Activated T-cell treated with anti-CD3 and anti-CD28 coated beads, Interleukin-2, amount 50 U/mL, for 24 hours (primary cell): ENCODE measurements at regions not wholly inside any gene's neighbourhood (a gene's known extent, or its start where the extent isn't known, plus 50 kb on each side); places are given as distances from the start of the nearest gene placed in this dataset.
"Not testable (repeated sequence)": the region's sequence is repeated elsewhere in the genome, so short reads cannot be mapped to it uniquely, and the experiment has no call there.

Experiments used
- DNase-seq: peaks from one replicate; pipeline ENCODE4 v3.0.0-alpha.2; 2020
- H3K27ac Mint-ChIP-seq: 2 replicates; pipeline ENCODE4 v1.8.0; 2020; ENCODE audit warnings: mild to moderate bottlenecking, mixed read lengths
- H3K27me3 Mint-ChIP-seq: 2 replicates; pipeline ENCODE4 v1.8.0; 2020; ENCODE audit warnings: mixed read lengths
- H3K36me3 Mint-ChIP-seq: 2 replicates; pipeline ENCODE4 v1.8.0; 2020; ENCODE audit warnings: low read depth, mixed read lengths
- H3K4me1 Mint-ChIP-seq: 2 replicates; pipeline ENCODE4 v1.8.0; 2020; ENCODE audit warnings: low read depth, mixed read lengths
- H3K4me3 Mint-ChIP-seq: 2 replicates; pipeline ENCODE4 v1.8.0; 2020; ENCODE audit warnings: mild to moderate bottlenecking, moderate library complexity, mixed read lengths
- H3K9me3 Mint-ChIP-seq: 2 replicates; pipeline ENCODE4 v1.8.0; 2020; ENCODE audit warnings: mixed read lengths

DNA sequence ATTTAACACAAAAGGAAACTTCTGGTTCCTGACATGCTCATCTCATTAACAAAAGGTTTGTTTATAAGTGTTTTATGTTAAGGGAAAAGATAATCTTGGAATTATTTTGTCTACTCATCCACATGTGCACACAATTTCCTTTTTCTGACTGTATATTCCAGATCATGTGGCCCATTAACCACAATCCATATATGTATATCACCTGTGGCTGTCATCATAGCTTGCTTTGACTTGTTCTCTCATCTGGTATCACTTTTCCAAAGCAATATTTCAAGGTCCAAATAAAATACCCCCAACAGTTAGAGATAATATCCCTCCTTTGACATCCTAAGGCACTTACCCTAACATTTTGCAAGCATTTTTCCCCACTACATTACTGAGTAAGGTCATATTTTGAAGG, 856.1 kb downstream of the CDH11 start:
- H3K4me1 Mint-ChIP-seq: no peaks in the 10 kb centered on the region
- no peak overlapping the region for H3K4me3 Mint-ChIP-seq
- no peak overlapping the region for H3K27ac Mint-ChIP-seq
- no peaks in the 10 kb centered on the region for H3K27me3 Mint-ChIP-seq
- no peaks in the 10 kb centered on the region for H3K36me3 Mint-ChIP-seq
- no peak for DNase-seq
- H3K9me3 Mint-ChIP-seq: peaks cover 36% of the 10 kb centered on the region

DNA sequence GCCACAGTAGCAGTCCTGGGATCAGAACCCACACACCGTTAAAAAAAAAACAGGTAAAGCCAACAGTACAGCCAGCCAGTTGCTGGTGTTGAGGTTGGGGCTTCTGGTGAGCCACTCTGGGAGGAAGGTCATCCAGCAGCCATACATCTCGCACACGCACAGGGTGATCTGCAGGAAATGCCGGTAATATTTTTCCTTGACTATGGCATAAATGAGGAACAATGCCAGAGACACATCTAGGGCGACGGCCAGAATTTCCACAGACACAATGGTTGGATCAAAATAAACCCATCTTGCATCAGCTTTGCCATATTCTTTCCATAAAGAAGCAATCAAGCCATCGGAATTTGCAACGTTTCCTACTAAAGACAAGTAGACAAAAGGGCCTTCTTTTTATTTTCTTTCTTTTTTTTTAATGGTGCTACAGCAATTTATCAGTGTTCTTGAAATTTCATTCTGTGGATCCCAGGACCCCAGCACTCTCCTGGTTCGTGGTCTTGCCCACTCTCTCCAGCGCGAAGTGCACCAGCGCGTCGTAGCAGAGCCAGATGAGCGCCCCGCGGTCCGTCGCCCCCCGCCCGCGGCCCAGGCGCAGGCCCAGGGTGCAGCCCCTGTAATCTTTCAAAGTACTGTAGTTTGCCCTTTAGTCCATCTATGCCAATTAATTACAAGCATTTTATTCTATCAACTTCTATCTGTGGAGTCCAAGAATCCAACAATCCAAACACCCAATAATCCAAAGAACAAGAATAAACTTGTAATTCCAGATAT, 861.0 kb downstream of the CDH11 start:
- not testable (repeated sequence) for H3K4me1 Mint-ChIP-seq, DNase-seq, H3K27ac Mint-ChIP-seq, H3K27me3 Mint-ChIP-seq, H3K36me3 Mint-ChIP-seq, H3K4me3 Mint-ChIP-seq
- H3K9me3 Mint-ChIP-seq: peaks cover 31% of the 10 kb centered on the region

DNA sequence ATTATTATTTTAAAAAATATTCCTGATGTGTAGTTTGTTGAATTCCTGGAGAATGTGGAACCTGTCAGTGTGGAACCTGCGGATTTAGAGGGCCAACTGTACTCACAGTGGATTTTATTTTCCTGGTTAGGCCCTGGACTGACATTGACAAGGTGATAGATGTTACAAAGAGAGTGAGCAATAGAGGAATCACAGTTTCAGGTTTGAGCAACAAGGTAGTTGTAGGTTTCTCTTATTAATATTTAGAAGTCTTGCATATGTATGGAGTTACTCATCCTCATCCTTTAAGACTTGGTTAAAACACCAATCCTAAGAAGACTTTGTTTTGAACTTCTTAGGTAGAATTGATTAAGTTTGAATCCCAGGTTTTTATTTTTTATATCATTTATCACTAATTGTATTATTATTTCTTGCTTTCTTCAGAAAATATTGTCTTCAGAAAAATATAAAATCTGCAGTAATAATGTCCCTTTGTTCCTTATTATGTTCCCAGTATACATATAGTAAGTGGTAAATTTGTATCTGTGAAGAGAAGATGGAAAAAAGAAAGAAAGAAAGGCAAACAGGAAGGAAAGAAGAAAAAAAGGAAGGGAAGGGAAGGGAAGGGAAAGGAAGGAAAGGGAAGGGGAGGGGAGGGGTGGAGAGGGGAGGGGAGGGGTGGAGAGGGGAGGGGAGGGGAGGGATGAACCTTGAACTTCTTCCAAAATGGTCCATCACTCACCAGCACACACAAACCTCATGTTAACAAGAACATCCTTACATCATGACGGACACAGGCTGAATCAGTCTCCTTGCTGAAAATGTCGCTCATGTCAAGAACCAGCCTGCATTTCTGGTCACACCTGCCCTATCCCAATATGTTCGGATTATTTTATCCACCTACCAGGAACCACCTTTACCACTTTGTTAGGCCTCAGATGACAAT, 867.2 kb downstream of the CDH11 start:
- no peak overlapping the region for H3K27ac Mint-ChIP-seq
- DNase-seq: no peak
- H3K36me3 Mint-ChIP-seq: no peaks in the 10 kb centered on the region
- no peak overlapping the region for H3K4me3 Mint-ChIP-seq
- H3K9me3 Mint-ChIP-seq: peaks cover 22% of the 10 kb centered on the region
- no peaks in the 10 kb centered on the region for H3K27me3 Mint-ChIP-seq
- H3K4me1 Mint-ChIP-seq: no peaks in the 10 kb centered on the region

DNA sequence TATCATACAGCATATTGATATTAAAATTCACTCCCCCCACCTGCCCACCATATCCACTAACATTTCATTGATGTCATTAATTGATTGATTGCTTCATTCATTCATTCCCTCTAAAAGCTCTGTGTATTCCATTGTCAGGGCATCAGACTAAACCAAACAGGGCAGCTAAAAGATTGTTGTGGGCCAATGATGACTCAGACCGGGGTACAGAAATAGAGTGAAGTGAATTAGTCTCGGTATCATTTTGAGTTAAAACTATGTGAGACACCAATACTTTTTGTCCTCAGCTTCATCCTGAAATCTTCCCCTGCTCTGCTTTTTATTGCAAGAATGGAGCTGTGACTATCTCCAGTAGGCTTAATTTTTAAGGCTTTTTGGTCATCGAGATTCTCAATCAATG, 868.3 kb downstream of the CDH11 start:
- Mint-ChIP-seq H3K4me1 (no peaks in the 10 kb centered on the region), H3K27me3 (no peaks in the 10 kb centered on the region), H3K4me3 (no peak overlapping the region), H3K36me3 (no peaks in the 10 kb centered on the region), H3K27ac (no peak overlapping the region), H3K9me3 (peaks cover 17% of the 10 kb centered on the region)
- DNase-seq: no peak

DNA sequence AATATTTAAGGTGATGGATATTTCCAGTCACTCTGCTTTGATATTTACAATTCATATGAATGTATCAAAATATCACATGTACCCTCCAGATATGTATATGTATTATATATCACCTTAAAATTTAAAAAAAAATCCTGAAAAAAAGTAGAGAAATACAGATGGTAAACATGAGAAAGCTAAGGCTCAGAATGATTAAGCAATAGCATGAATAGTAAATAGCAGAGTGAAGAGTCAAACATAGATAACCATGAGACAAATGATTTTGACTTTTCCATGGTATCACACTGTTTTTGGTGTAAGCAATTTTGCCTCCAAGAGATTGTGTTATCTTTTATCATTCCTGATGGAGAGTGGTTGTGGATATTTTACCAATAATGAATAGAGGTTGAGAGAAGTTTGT, 868.8 kb downstream of the CDH11 start:
- H3K36me3 Mint-ChIP-seq: no peaks in the 10 kb centered on the region
- no peak overlapping the region for H3K4me3 Mint-ChIP-seq
- no peak overlapping the region for H3K27ac Mint-ChIP-seq
- DNase-seq: no peak
- no peaks in the 10 kb centered on the region for H3K4me1 Mint-ChIP-seq
- H3K9me3 Mint-ChIP-seq: peaks cover 14% of the 10 kb centered on the region
- H3K27me3 Mint-ChIP-seq: no peaks in the 10 kb centered on the region

DNA sequence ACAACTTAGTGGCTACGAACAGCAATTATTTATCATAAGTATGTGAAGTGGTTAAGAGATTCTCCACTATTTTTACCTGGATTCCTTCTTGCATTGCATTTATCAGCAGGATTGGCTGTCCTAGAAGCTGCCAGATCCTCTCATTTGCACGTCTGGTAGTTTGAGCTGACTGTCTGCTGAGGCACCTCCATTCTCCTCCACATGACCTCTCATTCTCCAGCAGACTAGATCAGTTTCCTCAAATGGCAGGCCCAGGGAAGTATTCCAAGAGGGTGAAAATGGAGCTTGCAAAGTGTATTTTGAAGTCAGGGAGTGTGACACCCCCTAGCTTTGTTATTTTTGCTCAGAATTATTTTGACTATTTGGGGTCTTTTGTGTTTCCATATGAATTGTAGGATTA, 870.1 kb downstream of the CDH11 start:
- Mint-ChIP-seq H3K27me3 (no peaks in the 10 kb centered on the region), H3K36me3 (no peaks in the 10 kb centered on the region), H3K9me3 (peaks cover 17% of the 10 kb centered on the region), H3K4me1 (no peaks in the 10 kb centered on the region), H3K4me3 (no peak overlapping the region), H3K27ac (no peak overlapping the region)
- DNase-seq: no peak

DNA sequence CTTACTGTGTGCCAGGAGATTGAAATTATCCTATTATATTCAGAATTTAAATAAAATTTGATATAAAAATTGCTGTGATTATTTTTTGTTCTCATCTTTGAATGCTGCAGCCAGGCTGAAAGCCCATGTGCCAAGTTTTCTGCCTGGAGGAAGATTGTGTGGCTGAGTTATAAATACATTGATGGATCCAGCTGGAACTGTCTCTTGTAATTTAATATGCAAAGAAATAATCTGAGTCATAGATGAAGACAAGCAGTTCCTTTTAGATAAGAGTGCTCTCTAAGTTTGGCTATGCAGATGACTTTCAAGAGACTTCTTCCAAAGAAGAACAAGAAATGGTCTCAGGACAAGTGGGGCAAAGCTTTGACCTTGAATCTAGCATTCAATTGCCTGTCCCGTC, 871.0 kb downstream of the CDH11 start:
- Mint-ChIP-seq H3K27ac (no peak overlapping the region), H3K4me3 (no peak overlapping the region), H3K27me3 (no peaks in the 10 kb centered on the region), H3K36me3 (no peaks in the 10 kb centered on the region), H3K4me1 (no peaks in the 10 kb centered on the region), H3K9me3 (peaks cover 20% of the 10 kb centered on the region)
- no peak for DNase-seq

DNA sequence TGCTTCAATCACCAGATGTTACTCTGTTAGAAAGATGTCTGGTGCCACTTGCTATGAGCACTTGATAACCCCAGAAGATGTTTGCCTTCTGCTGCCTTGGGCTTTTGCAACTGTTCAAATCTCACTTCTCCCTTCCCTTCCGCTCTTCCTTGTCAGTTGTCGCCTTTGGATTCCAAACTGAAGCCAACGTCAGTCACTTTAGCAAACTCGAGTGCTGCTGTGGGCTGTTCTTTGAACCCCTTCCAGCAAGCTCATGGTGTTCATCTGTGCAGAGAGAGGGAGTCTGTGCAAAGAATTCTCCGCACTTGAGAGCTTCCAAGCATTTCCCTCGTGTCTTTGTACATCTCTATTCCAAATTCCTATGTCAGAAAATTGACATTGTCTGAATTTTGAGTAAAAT, 879.4 kb downstream of the CDH11 start:
- DNase-seq: no peak
- Mint-ChIP-seq H3K27ac (no peak overlapping the region), H3K4me1 (no peaks in the 10 kb centered on the region), H3K9me3 (peaks cover 30% of the 10 kb centered on the region), H3K4me3 (no peak overlapping the region), H3K36me3 (no peaks in the 10 kb centered on the region), H3K27me3 (no peaks in the 10 kb centered on the region)

DNA sequence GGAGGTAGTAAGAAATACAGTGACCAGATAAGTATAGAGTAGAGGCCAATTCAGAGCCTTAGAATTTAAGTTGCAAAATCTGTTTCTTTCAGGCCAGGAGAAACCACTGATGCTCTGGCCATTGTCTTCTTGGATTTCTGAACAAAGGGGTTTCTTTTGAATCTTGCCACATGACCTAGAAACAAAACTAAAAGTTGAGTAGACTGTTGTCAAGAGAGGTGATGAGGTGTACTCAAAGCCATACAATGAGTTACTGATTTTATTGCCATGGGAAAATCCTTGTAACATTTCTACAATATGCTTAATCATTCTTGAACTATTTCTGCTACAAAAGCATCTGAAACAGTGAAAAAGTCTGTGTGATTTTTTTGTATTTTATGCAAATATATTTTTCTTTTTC, 881.3 kb downstream of the CDH11 start:
- H3K4me3 Mint-ChIP-seq: no peak overlapping the region
- DNase-seq: no peak

DNA sequence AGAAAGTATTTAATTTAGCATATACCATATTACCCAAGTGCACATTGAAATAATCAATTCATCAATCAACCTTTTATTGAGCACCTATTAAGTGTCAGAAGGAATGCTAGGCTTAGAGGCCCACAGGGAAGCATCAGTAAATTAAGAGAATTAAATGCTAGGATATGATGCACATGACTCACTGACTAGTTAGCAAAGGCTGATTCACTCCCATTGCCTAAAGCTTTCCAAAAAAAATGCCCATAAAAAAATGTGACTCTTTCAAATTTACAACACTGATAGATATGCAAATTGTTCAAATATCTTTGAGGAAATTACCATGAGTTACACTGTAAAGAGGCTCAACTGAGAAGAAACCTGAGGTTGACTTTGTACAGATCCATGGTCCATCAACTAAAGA, 883.3 kb downstream of the CDH11 start:
- Mint-ChIP-seq H3K4me3 (no peak overlapping the region), H3K4me1 (no peaks in the 10 kb centered on the region), H3K27ac (no peak overlapping the region), H3K9me3 (peaks cover 21% of the 10 kb centered on the region), H3K27me3 (no peaks in the 10 kb centered on the region), H3K36me3 (no peaks in the 10 kb centered on the region)
- no peak for DNase-seq

More for the DNA sequence above, 881.3 kb downstream of the CDH11 start:
- H3K27ac Mint-ChIP-seq: no peak overlapping the region
- no peaks in the 10 kb centered on the region for H3K27me3 Mint-ChIP-seq
- peaks cover 26% of the 10 kb centered on the region for H3K9me3 Mint-ChIP-seq
- no peaks in the 10 kb centered on the region for H3K36me3 Mint-ChIP-seq
- no peaks in the 10 kb centered on the region for H3K4me1 Mint-ChIP-seq

DNA sequence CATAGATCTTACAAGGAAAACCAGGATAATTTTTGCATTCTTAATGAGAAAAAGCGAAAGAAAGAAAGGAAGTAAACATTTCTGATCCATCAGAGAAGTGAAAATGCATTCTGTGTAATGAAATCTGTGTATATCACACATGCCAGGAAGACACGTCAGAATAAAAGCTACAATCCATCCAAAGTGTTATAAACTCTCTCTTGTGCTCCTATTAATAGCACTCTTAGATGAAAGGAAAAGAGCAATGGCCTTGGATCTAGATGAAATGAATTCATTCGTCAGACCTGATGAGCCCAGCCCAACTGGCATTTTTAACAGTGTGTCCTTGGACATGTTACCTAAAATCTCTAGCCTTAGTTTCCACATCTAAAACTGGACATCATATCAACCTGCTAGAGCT, 885.5 kb downstream of the CDH11 start:
- no peak overlapping the region for H3K4me3 Mint-ChIP-seq
- H3K4me1 Mint-ChIP-seq: no peaks in the 10 kb centered on the region
- peaks cover 18% of the 10 kb centered on the region for H3K9me3 Mint-ChIP-seq
- no peaks in the 10 kb centered on the region for H3K36me3 Mint-ChIP-seq
- no peak overlapping the region for H3K27ac Mint-ChIP-seq
- DNase-seq: no peak
- H3K27me3 Mint-ChIP-seq: no peaks in the 10 kb centered on the region

DNA sequence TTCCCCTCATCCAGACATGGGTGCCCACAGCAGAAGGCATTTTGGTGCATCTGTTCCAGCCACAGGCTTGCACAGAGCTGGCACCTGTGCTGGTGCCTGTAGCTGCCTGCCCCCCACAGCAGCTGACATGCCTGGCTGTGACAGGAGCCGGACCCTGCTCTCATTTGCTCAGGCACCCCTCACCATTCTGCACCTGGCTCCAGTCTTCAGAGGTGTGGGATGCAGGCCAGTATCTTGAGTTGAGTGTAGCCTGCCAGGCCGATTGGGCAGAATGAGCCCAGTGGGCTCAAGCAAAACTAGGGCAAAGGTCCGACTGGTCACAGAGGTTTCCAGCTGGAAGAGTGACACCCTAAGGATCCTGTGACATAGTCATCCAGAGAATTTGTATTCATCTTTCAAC, 887.7 kb downstream of the CDH11 start:
- H3K27ac Mint-ChIP-seq: no peak overlapping the region
- H3K27me3 Mint-ChIP-seq: no peaks in the 10 kb centered on the region
- peaks cover 15% of the 10 kb centered on the region for H3K9me3 Mint-ChIP-seq
- no peaks in the 10 kb centered on the region for H3K36me3 Mint-ChIP-seq
- no peak for DNase-seq
- H3K4me3 Mint-ChIP-seq: no peak overlapping the region
- H3K4me1 Mint-ChIP-seq: no peaks in the 10 kb centered on the region

DNA sequence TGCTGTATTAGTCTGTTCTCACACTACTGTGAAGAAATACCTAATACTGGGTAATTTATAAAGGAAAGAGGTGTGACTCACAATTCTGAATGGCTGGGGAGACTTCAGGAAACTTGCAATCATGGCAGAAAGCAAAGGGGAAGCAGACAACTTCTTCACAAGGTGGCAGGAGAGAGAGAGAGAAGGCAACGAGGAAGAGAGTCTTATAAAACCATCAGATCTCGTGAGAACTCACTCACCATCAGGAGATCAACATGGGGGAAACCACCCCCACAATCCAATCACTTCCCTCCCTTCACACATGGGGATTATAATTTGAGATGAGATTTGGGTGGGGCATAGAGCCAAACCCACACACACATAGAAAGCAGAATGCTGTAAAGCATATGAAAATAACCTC, 896.2 kb downstream of the CDH11 start:
- no peaks in the 10 kb centered on the region for H3K36me3 Mint-ChIP-seq
- no peak for DNase-seq
- H3K4me1 Mint-ChIP-seq: no peaks in the 10 kb centered on the region
- H3K27ac Mint-ChIP-seq: no peak overlapping the region
- H3K27me3 Mint-ChIP-seq: no peaks in the 10 kb centered on the region
- no peak overlapping the region for H3K4me3 Mint-ChIP-seq
- peaks cover 37% of the 10 kb centered on the region for H3K9me3 Mint-ChIP-seq

DNA sequence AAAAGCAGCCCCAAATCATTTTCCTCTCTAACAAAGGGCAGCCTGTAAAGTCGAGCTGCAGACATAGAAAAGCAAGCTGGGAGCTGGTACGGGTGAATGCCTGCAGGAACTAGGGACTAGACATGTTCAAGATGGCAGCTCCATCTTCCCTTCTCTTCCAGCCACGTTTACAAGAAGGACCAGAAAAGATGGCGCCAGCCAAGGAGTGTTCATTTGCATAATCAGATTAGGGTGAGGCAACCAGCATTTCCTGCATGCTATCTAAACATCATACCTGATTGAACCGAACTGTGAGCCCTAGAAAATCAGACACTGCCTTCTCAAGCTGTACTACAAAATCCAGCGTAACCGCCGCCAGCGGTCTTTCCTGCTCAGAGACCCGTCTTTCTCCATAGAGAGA, 896.8 kb downstream of the CDH11 start:
- no peak overlapping the region for H3K4me3 Mint-ChIP-seq
- DNase-seq: no peak
- no peaks in the 10 kb centered on the region for H3K36me3 Mint-ChIP-seq
- no peaks in the 10 kb centered on the region for H3K27me3 Mint-ChIP-seq
- H3K27ac Mint-ChIP-seq: no peak overlapping the region
- no peaks in the 10 kb centered on the region for H3K4me1 Mint-ChIP-seq
- H3K9me3 Mint-ChIP-seq: peaks cover 40% of the 10 kb centered on the region
